Uterus (tissue), 2 donors: ENCODE measurements at regions not wholly inside any gene's neighbourhood (a gene's known extent, or its start where the extent isn't known, plus 50 kb on each side); places are given as distances from the start of the nearest gene placed in this dataset.

ENCODE experiments used
- CTCF ChIP-seq, 4 experiments: fragments of 200-600 bp in 2 of 4; fragments of 450-650 bp in 2 of 4; sonication (generic) in 2 of 4; IDR thresholded peaks; one replicate each; pipeline ENCODE4 v1.5.1; 2016 to 2019; ENCODE audit warnings: antibody characterized with exemption in 4 of 4, mild to moderate bottlenecking in 2 of 4, moderate library complexity in 1 of 4
- POLR2A ChIP-seq, 2 donors: fragments of 450-650 bp; IDR thresholded peaks; one replicate each; pipeline ENCODE4 v1.6.1; 2016; ENCODE audit warnings: antibody characterized with exemption in 2 of 2, mild to moderate bottlenecking in 1 of 2, moderate library complexity in 1 of 2

- no peak for TF ChIP-seq CTCF (IDR thresholded peaks at IDR 0.05)
- TF ChIP-seq POLR2A (IDR thresholded peaks at IDR 0.05) = no peak
Measured at GRCh38 chr1:56072310-56072709, 507.1 kb downstream of the PLPP3 start.
